ENCODE measurements at regions not wholly inside any gene's neighbourhood (a gene's known extent, or its start where the extent isn't known, plus 50 kb on each side); places are given as distances from the start of the nearest gene placed in this dataset.

DNA sequence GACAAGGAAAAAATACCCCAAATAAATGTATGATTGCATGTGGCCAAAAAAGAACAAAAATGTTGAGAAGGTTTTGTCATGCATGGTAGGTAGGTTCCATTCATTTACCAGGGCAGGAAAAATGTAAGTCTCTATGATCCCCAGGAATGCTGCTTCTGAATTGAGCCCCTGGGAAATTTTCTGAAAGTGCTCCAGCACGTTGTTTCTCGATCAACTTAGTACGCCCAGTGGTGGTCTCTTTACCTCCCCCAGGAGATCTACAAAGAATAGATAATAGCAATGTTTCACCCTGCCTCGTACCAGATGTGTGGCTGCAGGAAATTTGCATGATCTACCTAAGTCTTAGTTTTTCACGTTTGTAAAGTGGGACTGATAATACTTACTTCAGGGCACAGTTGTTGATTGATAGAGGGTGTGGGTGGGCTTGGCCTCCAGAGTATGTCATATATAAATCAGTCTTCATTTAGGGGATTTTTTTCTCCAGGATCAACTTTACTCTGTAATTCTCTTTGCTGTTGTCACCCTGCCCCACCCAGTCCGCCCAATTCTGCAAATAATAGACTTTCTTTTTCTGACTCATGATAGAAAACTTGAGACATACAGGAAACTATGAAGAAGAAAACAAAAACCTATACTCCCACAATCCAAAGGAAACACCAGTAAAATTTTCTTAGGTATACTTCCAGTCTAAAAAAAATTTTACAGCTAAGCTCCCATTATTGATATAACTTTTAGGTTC is 462.0 kb upstream of the RUNX1 start:
- TF ChIP-seq CTCF (IDR thresholded peaks at IDR 0.05; ENCODE audit: low read depth, low read length), result no peak
- DNase-seq (ENCODE audit: extremely low read depth, low read depth), result no peak

DNA sequence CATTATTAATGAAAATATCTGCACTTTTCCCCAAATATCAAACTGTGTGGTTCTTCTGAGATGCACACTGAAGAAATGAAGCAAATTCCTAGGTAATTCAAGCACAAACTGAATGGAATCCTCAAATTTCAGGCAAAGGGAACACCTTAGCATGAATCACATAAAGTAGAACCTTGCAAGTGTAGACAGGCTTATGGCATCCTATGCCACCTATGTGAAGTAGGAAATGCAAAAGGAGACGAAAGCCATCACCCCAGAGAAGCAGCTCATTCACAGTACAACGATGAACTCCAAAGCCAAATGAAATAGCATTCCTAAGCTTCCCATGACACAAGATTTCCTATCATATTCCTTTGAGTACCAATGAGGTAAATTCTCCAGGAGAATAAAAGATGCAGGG is 461.2 kb upstream of the RUNX1 start:
- TF ChIP-seq CTCF (IDR thresholded peaks at IDR 0.05; ENCODE audit: low read depth, low read length), result no peak
- no peak for DNase-seq (ENCODE audit: extremely low read depth, low read depth)

DNA sequence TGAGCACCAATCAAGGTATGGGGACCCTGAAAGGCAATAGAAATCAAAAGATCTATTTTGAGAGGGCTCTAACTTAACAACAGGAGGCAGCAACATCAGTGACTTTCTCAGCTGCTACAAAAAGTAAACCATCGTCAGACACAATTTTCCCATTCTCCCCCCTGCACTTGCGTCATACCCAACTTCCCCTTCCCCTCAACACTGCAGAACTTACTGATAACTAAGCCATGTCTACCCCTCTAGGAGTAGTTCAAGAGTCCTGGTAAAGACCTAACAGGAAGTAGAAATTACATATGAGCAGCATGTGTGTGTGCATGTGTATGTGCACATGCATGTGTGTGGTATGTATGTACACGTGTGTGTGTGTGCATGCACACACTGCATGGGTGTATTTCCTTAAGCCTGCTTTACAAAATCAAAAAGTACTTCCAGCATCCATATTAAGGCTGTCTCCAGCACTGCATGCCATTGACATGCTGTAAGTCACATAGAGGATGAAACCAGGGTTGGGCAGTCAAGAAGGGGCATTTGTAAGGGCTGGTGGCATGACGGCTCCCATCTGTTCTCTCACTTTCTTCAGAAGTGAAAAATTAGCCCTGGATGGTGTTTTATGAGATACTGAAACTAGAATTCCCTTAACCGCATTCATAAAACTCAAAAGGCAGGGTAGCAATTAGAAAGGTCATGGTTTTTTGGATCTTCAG is 460.1 kb upstream of the RUNX1 start:
- no peak for DNase-seq (ENCODE audit: extremely low read depth, low read depth)
- no peak for TF ChIP-seq CTCF (IDR thresholded peaks at IDR 0.05; ENCODE audit: low read depth, low read length)

DNA sequence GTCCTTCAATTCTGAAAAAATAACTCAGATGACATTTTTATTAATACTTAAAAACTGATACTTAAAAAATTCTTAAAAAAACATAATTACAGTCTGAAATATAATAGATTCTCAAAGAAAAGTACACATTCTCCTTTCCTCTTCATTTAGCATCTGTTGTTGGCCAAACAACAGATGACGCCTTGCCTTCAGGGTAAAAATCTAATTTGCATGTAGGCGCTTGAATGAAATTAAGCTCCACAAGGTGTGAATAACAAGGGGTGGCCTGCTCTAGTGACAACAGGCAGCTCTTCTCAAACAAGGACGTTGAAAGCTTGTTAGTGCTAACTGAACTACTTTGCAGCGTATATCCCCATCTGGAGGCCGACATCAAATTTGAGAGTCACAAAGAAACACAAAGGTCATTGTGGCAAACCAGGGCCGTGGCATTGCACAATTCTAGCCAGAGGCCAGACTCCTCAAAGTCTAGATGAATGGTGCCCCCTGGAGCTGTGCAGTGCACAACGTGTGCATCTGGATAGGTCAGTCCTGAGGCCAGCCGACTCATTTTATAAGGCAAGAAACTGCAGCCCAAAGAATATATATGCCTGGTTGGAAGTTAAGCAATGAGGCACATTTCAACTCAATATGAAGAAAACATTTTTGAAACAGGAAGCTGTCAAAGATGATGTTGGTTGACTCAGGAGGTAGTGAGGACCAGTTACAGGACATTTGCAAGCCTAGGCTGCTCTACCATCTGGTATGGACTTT is 459.2 kb upstream of the RUNX1 start:
- peak; percentile 32 for DNase-seq (ENCODE audit: extremely low read depth, low read depth)
- peak; percentile 29 for TF ChIP-seq CTCF (IDR thresholded peaks at IDR 0.05; ENCODE audit: low read depth, low read length)

DNA sequence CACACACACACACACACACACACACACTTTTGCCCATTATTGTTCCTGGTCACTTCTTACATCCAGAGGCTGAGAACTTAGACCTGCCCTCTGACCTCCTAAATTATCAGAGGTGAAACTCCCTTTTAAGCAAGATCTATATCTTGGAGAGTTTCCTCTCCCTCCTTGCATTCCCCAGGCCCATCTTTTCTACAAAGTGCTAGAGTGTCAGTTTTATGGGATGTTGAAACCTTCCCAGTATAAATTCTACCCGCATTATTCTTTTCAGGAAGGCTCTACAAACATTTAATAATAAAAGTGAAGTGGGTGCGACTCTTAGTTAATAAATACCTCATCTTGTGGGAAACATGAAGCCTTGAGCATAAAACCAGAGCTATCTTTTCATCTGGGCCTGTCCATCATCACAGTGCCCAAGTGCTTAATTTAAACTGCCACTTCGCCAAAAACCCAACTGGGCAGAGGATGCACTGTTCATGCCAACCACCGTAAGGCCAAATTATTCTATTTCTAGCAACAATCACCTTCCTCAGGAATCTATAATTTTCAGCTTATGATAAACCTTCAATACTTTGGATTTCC is 458.2 kb upstream of the RUNX1 start:
- no peak for DNase-seq (ENCODE audit: extremely low read depth, low read depth)
- no peak for TF ChIP-seq CTCF (IDR thresholded peaks at IDR 0.05; ENCODE audit: low read depth, low read length)

GRCh38 chr21:35506771-35507170 is 457.7 kb upstream of the RUNX1 start:
- TF ChIP-seq CTCF (IDR thresholded peaks at IDR 0.05; ENCODE audit: low read depth, low read length), result no peak
- no peak for DNase-seq (ENCODE audit: extremely low read depth, low read depth)

Measured in AG09319 (cell line).